ENCODE measurements at regions not wholly inside any gene's neighbourhood (a gene's known extent, or its start where the extent isn't known, plus 50 kb on each side); places are given as distances from the start of the nearest gene placed in this dataset.

GRCh38 chr18:46275370-46275769 lies 171.2 kb downstream of the HAUS1 start:
- TF ChIP-seq CTCF (IDR thresholded peaks at IDR 0.05; ENCODE audit: insufficient read depth, low read depth, low read length, missing control alignments): no peak
- DNase-seq (ENCODE audit: low read depth): no peak
- no peak overlapping the region for H3K4me3 ChIP-seq (ENCODE audit: low read length)

GRCh38 chr18:46276748-46277147 lies 172.6 kb downstream of the HAUS1 start:
- TF ChIP-seq CTCF (IDR thresholded peaks at IDR 0.05; ENCODE audit: insufficient read depth, low read depth, low read length, missing control alignments): no peak
- no peak for DNase-seq (ENCODE audit: low read depth)
- H3K4me3 ChIP-seq (ENCODE audit: low read length): no peak overlapping the region

GRCh38 chr18:46278481-46279465 lies 174.6 kb downstream of the HAUS1 start:
- TF ChIP-seq CTCF (IDR thresholded peaks at IDR 0.05; ENCODE audit: insufficient read depth, low read depth, low read length, missing control alignments): no peak
- DNase-seq (ENCODE audit: low read depth): peak; percentile 45
- no peak overlapping the region for H3K4me3 ChIP-seq (ENCODE audit: low read length)

- no peak for DNase-seq (ENCODE audit: low read depth)
- no peak for TF ChIP-seq CTCF (IDR thresholded peaks at IDR 0.05; ENCODE audit: insufficient read depth, low read depth, low read length, missing control alignments)
- no peak overlapping the region for H3K4me3 ChIP-seq (ENCODE audit: low read length)
Measured at GRCh38 chr18:46279673-46280072, 175.5 kb downstream of the HAUS1 start.

- TF ChIP-seq CTCF (IDR thresholded peaks at IDR 0.05; ENCODE audit: insufficient read depth, low read depth, low read length, missing control alignments): peak; percentile 99
- H3K4me3 ChIP-seq (ENCODE audit: low read length): no peak overlapping the region
- DNase-seq (ENCODE audit: low read depth): peak; percentile 81
Measured at GRCh38 chr18:46281185-46282176, 177.3 kb downstream of the HAUS1 start.

- no peak for TF ChIP-seq CTCF (IDR thresholded peaks at IDR 0.05; ENCODE audit: insufficient read depth, low read depth, low read length, missing control alignments)
- DNase-seq (ENCODE audit: low read depth): no peak
- H3K4me3 ChIP-seq (ENCODE audit: low read length): no peak overlapping the region
Measured at GRCh38 chr18:46282177-46282570, 178.0 kb downstream of the HAUS1 start.
